ENCODE measurements at regions not wholly inside any gene's neighbourhood (a gene's known extent, or its start where the extent isn't known, plus 50 kb on each side); places are given as distances from the start of the nearest gene placed in this dataset.

- TF ChIP-seq, protein P1, sequence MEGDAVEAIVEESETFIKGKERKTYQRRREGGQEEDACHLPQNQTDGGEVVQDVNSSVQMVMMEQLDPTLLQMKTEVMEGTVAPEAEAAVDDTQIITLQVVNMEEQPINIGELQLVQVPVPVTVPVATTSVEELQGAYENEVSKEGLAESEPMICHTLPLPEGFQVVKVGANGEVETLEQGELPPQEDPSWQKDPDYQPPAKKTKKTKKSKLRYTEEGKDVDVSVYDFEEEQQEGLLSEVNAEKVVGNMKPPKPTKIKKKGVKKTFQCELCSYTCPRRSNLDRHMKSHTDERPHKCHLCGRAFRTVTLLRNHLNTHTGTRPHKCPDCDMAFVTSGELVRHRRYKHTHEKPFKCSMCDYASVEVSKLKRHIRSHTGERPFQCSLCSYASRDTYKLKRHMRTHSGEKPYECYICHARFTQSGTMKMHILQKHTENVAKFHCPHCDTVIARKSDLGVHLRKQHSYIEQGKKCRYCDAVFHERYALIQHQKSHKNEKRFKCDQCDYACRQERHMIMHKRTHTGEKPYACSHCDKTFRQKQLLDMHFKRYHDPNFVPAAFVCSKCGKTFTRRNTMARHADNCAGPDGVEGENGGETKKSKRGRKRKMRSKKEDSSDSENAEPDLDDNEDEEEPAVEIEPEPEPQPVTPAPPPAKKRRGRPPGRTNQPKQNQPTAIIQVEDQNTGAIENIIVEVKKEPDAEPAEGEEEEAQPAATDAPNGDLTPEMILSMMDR (IDR thresholded peaks at IDR 0.05) = no peak
- no peak for TF ChIP-seq POLR2AphosphoS5 (IDR thresholded peaks at IDR 0.05)
Observed at GRCh38 chr14:25574628-25575325, 524.8 kb upstream of the STXBP6 start.

Data from breast epithelium (tissue), 3 donors.